Keratinocyte (primary cell): ENCODE measurements at regions not wholly inside any gene's neighbourhood (a gene's known extent, or its start where the extent isn't known, plus 50 kb on each side); places are given as distances from the start of the nearest gene placed in this dataset.

Experiments used
- DNase-seq: peaks from one replicate; pipeline ENCODE4 v3.0.0-alpha.2; 2011; ENCODE audit warnings: low read depth, missing footprints, low spot score
- FAIRE-seq: peaks from 2 replicates; lab custom pipeline; 2011; peaks lifted over from hg19 to GRCh38; lab: Jason Lieb, UNC
- H2AFZ ChIP-seq: 2 replicates; pipeline ENCODE4 v1.6.0; 2012; ENCODE audit warnings: low read length, control low read depth, inconsistent platforms; ENCODE audit not compliant: control insufficient read depth
- H3K27ac ChIP-seq: 2 replicates; pipeline ENCODE4 v1.5.1; 2011; ENCODE audit warnings: low read length; ENCODE audit not compliant: control insufficient read depth, insufficient read depth
- H3K27me3 ChIP-seq: 3 replicates; pipeline ENCODE4 v1.6.0; 2011; ENCODE audit warnings: low read length; ENCODE audit not compliant: control insufficient read depth, insufficient read depth; ENCODE audit errors: extremely low read depth
- H3K36me3 ChIP-seq, 2 experiments: 2 replicates in 1 of 2; 3 replicates in 1 of 2; pipeline ENCODE4 v1.5.1; 2011; ENCODE audit warnings: low read length in 2 of 2, mild to moderate bottlenecking in 1 of 2; ENCODE audit not compliant: control insufficient read depth in 2 of 2, insufficient read depth in 2 of 2; ENCODE audit errors: extremely low read depth in 1 of 2
- H3K4me1 ChIP-seq: 3 replicates; pipeline ENCODE4 v1.5.1; 2011; ENCODE audit warnings: low read length; ENCODE audit not compliant: control insufficient read depth, insufficient read depth; ENCODE audit errors: extremely low read depth
- H3K4me2 ChIP-seq: 3 replicates; pipeline ENCODE4 v1.6.0; 2011; ENCODE audit warnings: low read depth, low read length; ENCODE audit not compliant: control insufficient read depth, insufficient read depth; ENCODE audit errors: extremely low read depth
- H3K4me3 ChIP-seq, 3 experiments: fragments of 200-600 bp in 1 of 3; sonication (generic) in 1 of 3; 2 replicates in 2 of 3; 3 replicates in 1 of 3; pipeline ENCODE4 v1.5.1; 2011 to 2016; ENCODE audit warnings: low read length in 3 of 3, mild to moderate bottlenecking in 3 of 3, control low read depth in 2 of 3, inconsistent platforms in 1 of 3, low read depth in 1 of 3, mixed read lengths in 1 of 3, mixed run types in 1 of 3, moderate library complexity in 1 of 3; ENCODE audit not compliant: control insufficient read depth in 2 of 3, insufficient read depth in 2 of 3; ENCODE audit errors: extremely low read depth in 1 of 3
- H3K79me2 ChIP-seq: 2 replicates; pipeline ENCODE4 v1.6.0; 2012; ENCODE audit warnings: low read length; ENCODE audit not compliant: control insufficient read depth, insufficient read depth
- H3K9ac ChIP-seq: 3 replicates; pipeline ENCODE4 v1.6.0; 2011; ENCODE audit warnings: low read length; ENCODE audit not compliant: control insufficient read depth, insufficient read depth; ENCODE audit errors: extremely low read depth
- H3K9me1 ChIP-seq: 3 replicates; pipeline ENCODE4 v1.6.0; 2011; ENCODE audit warnings: low read length; ENCODE audit not compliant: control insufficient read depth, insufficient read depth; ENCODE audit errors: extremely low read depth
- H3K9me3 ChIP-seq: 2 replicates; pipeline ENCODE4 v1.5.1; 2012; ENCODE audit warnings: low read depth, low read length; ENCODE audit not compliant: control insufficient read depth
- H4K20me1 ChIP-seq: 3 replicates; pipeline ENCODE4 v1.6.0; 2011; ENCODE audit warnings: low read length; ENCODE audit not compliant: control insufficient read depth, insufficient read depth; ENCODE audit errors: extremely low read depth
- EZH2 ChIP-seq: IDR thresholded peaks from one replicate; pipeline ENCODE4 v1.6.1; 2012; ENCODE audit warnings: inconsistent platforms, mild to moderate bottlenecking, low read length, moderate library complexity
- dilution Hi-C: fragments of 300-500 bp; cut with MboI; formaldehyde crosslinking; loops from one replicate; pipeline ENCODE4 v1.7.0; 2020; ENCODE audit warnings: low sequenced_read_pairs; ENCODE audit not compliant: extremely low pct_ligation_motif_present
- TF ChIP-seq, protein P1 (sequence below), 3 experiments: IDR thresholded peaks in 1 of 3; conservative IDR thresholded peaks in 1 of 3; optimal IDR thresholded peaks in 1 of 3; 2 replicates in 2 of 3; 3 replicates in 1 of 3; pipeline versions ENCODE3 to v1.5.1; 2011; ENCODE audit warnings: low read length in 3 of 3, mild to moderate bottlenecking in 3 of 3, moderate library complexity in 2 of 3, control low read depth in 1 of 3, inconsistent platforms in 1 of 3; ENCODE audit not compliant: insufficient read depth in 2 of 3; ENCODE audit errors: extremely low read depth in 1 of 3

DNA sequence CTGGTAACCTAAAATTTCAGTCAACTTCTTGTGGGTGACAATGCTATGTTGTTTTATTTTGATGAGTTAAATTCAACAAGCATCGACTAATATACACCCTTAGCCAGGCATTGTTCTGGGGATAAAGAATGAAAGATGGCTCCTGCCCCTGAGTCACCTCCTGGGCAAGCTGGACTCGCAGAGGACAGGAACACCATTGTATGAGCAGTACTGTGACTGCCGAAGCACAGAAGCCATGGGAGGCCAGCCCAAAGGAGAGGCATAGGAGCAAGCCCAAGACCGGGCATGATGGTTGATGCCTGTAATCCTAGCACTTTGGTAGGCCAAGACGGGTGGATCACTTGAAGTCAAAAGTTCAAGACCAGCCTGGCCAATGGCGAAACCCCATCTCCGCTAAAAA, 555.2 kb downstream of the OMA1 start:
- H3K4me1 ChIP-seq = no peaks in the 10 kb centered on the region
- no peak overlapping the region for H3K27ac ChIP-seq
- H3K4me2 ChIP-seq = no peak overlapping the region
- TF ChIP-seq, protein P1, sequence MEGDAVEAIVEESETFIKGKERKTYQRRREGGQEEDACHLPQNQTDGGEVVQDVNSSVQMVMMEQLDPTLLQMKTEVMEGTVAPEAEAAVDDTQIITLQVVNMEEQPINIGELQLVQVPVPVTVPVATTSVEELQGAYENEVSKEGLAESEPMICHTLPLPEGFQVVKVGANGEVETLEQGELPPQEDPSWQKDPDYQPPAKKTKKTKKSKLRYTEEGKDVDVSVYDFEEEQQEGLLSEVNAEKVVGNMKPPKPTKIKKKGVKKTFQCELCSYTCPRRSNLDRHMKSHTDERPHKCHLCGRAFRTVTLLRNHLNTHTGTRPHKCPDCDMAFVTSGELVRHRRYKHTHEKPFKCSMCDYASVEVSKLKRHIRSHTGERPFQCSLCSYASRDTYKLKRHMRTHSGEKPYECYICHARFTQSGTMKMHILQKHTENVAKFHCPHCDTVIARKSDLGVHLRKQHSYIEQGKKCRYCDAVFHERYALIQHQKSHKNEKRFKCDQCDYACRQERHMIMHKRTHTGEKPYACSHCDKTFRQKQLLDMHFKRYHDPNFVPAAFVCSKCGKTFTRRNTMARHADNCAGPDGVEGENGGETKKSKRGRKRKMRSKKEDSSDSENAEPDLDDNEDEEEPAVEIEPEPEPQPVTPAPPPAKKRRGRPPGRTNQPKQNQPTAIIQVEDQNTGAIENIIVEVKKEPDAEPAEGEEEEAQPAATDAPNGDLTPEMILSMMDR (optimal IDR thresholded peaks at IDR 0.05 in 1 of 3, IDR thresholded peaks at IDR 0.05 in 1 of 3, conservative IDR thresholded peaks at IDR 0.05 in 1 of 3; ENCODE audit: extremely low read depth in 1 of 3, insufficient read depth in 2 of 3, low read length in 3 of 3) = no peak
- no peak for TF ChIP-seq EZH2
- dilution Hi-C loops = no loop called here
- DNase-seq (no peak), FAIRE-seq (no peak)
- H3K9me1 ChIP-seq = no peaks in the 10 kb centered on the region
- H3K9me3 ChIP-seq = no peaks in the 10 kb centered on the region
- H2AFZ ChIP-seq = no peak overlapping the region
- H3K9ac ChIP-seq = no peak overlapping the region
- H3K79me2 ChIP-seq = no peaks in the 10 kb centered on the region
- H3K4me3 ChIP-seq = no peak overlapping the region
- no peaks in the 10 kb centered on the region for H3K27me3 ChIP-seq
- H4K20me1 ChIP-seq = no peaks in the 10 kb centered on the region
- H3K36me3 ChIP-seq = no peaks in the 10 kb centered on the region

DNA sequence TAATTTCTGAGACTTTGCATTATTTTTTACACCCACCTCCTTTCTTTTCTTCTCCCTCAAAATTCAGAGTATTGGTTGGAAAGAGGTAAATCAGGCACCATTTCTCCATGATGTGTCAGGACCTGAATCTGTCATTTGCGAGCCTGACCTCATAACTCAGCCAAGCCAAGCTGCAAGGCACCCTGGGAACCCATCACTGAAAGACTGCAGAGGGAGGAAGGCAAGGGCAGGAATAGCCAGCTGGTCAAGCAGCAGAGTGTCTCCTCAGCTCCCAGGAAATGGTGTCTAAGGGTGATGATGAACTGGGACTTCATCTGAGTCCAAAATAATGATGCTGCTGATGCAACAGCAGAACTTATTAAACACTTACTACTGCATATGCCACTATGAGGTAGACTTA, 556.6 kb downstream of the OMA1 start:
- Histone ChIP-seq H3K27ac (no peak overlapping the region), H3K4me1 (no peaks in the 10 kb centered on the region), H2AFZ (no peak overlapping the region), H3K9me1 (no peaks in the 10 kb centered on the region), H3K27me3 (no peaks in the 10 kb centered on the region), H3K9ac (no peak overlapping the region), H3K9me3 (no peaks in the 10 kb centered on the region), H3K4me2 (no peak overlapping the region), H4K20me1 (no peaks in the 10 kb centered on the region), H3K4me3 (no peak overlapping the region), H3K79me2 (no peaks in the 10 kb centered on the region), H3K36me3 (no peaks in the 10 kb centered on the region)
- no peak for DNase-seq
- dilution Hi-C loops = no loop called here
- TF ChIP-seq, protein P1 (optimal IDR thresholded peaks at IDR 0.05 in 1 of 3, IDR thresholded peaks at IDR 0.05 in 1 of 3, conservative IDR thresholded peaks at IDR 0.05 in 1 of 3; ENCODE audit: extremely low read depth in 1 of 3, insufficient read depth in 2 of 3, low read length in 3 of 3) = no peak
- no peak for TF ChIP-seq EZH2
- no peak for FAIRE-seq
